GM23338 (cell line): ENCODE measurements at regions not wholly inside any gene's neighbourhood (a gene's known extent, or its start where the extent isn't known, plus 50 kb on each side); places are given as distances from the start of the nearest gene placed in this dataset.

ENCODE experiments used
- ATAC-seq: fragments of 200-7000 bp; cut with Tn5 transposase; 3 replicates; pipeline ENCODE4 v1.9.1; 2020
- DNase-seq: peaks from one replicate; pipeline ENCODE4 v3.0.0-alpha.2; 2015; ENCODE audit warnings: low spot score
- H2AFZ ChIP-seq: fragments of 200-600 bp; sonication (generic); 2 replicates; pipeline ENCODE4 v1.8.0; 2016; ENCODE audit warnings: antibody characterized with exemption, mild to moderate bottlenecking, moderate library complexity
- H3F3A ChIP-seq: fragments of 200-600 bp; sonication (generic); replicated peaks from 2 replicates; pipeline ENCODE4 v1.8.0; 2017; ENCODE audit warnings: antibody characterized with exemption, mixed run types, low read depth
- H3K27ac ChIP-seq: fragments of 200-600 bp; sonication (generic); 2 replicates; pipeline ENCODE4 v1.6.1; 2016; ENCODE audit warnings: low read depth
- H3K27me3 ChIP-seq: fragments of 200-600 bp; sonication (generic); 2 replicates; pipeline ENCODE4 v1.8.0; 2016; ENCODE audit warnings: mild to moderate bottlenecking, mixed run types, moderate library complexity; ENCODE audit not compliant: insufficient read depth
- H3K36me3 ChIP-seq: fragments of 200-600 bp; sonication (generic); 2 replicates; pipeline ENCODE4 v1.8.0; 2016; ENCODE audit warnings: mild to moderate bottlenecking; ENCODE audit not compliant: insufficient read depth
- H3K4me1 ChIP-seq: fragments of 200-600 bp; sonication (generic); 2 replicates; pipeline ENCODE4 v1.8.0; 2016; ENCODE audit warnings: mild to moderate bottlenecking, moderate library complexity; ENCODE audit not compliant: insufficient read depth
- H3K4me2 ChIP-seq: fragments of 200-600 bp; sonication (generic); 2 replicates; pipeline ENCODE4 v1.7.1; 2017; ENCODE audit warnings: mixed run types
- H3K4me3 ChIP-seq: fragments of 200-600 bp; sonication (generic); 2 replicates; pipeline ENCODE4 v1.6.1; 2016; ENCODE audit warnings: mixed run types
- H3K79me2 ChIP-seq: fragments of 200-600 bp; sonication (generic); replicated peaks from 2 replicates; pipeline ENCODE4 v1.8.0; 2017; ENCODE audit warnings: mild to moderate bottlenecking; ENCODE audit not compliant: insufficient read depth
- H3K9me2 ChIP-seq: fragments of 200-600 bp; sonication (generic); 2 replicates; pipeline ENCODE4 v1.8.0; 2017; ENCODE audit not compliant: insufficient read depth
- H4K20me1 ChIP-seq: fragments of 200-600 bp; sonication (generic); replicated peaks from 2 replicates; pipeline ENCODE4 v1.8.0; 2017; ENCODE audit warnings: mild to moderate bottlenecking; ENCODE audit not compliant: insufficient read depth
- H3K27ac Mint-ChIP-seq: 2 replicates; pipeline ENCODE4 v1.8.0; 2020; ENCODE audit warnings: inconsistent platforms, mild to moderate bottlenecking, moderate library complexity, mixed read lengths
- H3K27me3 Mint-ChIP-seq: 3 replicates; pipeline ENCODE4 v1.8.0; 2022; ENCODE audit warnings: low read depth, mild to moderate bottlenecking, moderate library complexity, mixed read lengths, inconsistent platforms; ENCODE audit not compliant: insufficient read depth, poor library complexity
- H3K36me3 Mint-ChIP-seq: 3 replicates; pipeline ENCODE4 v1.8.0; 2021; ENCODE audit warnings: low read depth, mild to moderate bottlenecking, inconsistent platforms, moderate library complexity, mixed read lengths
- H3K4me1 Mint-ChIP-seq: 3 replicates; pipeline ENCODE4 v1.8.0; 2020; ENCODE audit warnings: mild to moderate bottlenecking, inconsistent platforms, mixed read lengths
- H3K4me3 Mint-ChIP-seq: 3 replicates; pipeline ENCODE4 v1.8.0; 2021; ENCODE audit warnings: moderate library complexity, mild to moderate bottlenecking, inconsistent platforms, mixed read lengths
- H3K9me3 Mint-ChIP-seq: 3 replicates; pipeline ENCODE4 v1.8.0; 2020; ENCODE audit warnings: moderate library complexity, mild to moderate bottlenecking, inconsistent platforms, mixed read lengths
- CREB1 ChIP-seq: fragments of 250-450 bp; sonication (Bioruptor Pico); IDR thresholded peaks from 2 replicates; pipeline ENCODE4 v1.5.0; 2020; ENCODE audit warnings: low read depth, mild to moderate bottlenecking, moderate library complexity
- EZH2 ChIP-seq: fragments of 200-600 bp; sonication (generic); IDR thresholded peaks from one replicate; pipeline ENCODE4 v1.8.0; 2017; ENCODE audit warnings: antibody characterized with exemption, mild to moderate bottlenecking, low read depth; ENCODE audit not compliant: unreplicated experiment
- EZH2phosphoT487 ChIP-seq: fragments of 200-600 bp; sonication (generic); IDR thresholded peaks from one replicate; pipeline ENCODE4 v1.8.1; 2018; ENCODE audit warnings: antibody characterized with exemption; ENCODE audit not compliant: unreplicated experiment
- NANOG ChIP-seq: IDR thresholded peaks from 2 replicates; pipeline ENCODE4 v1.6.1; 2016; ENCODE audit warnings: antibody characterized with exemption, borderline replicate concordance
- POLR2AphosphoS5 ChIP-seq: IDR thresholded peaks from 2 replicates; pipeline ENCODE4 v1.6.1; 2016; ENCODE audit warnings: antibody characterized with exemption, low read depth
- ZNF114 ChIP-seq: fragments of 250-450 bp; sonication (Bioruptor Pico); IDR thresholded peaks from 2 replicates; pipeline ENCODE4 v1.5.0; 2020; ENCODE audit warnings: mild to moderate bottlenecking, moderate library complexity
- ZNF331 ChIP-seq: fragments of 250-450 bp; sonication (Bioruptor Pico); IDR thresholded peaks from 2 replicates; pipeline ENCODE4 v1.5.0; 2020; ENCODE audit warnings: low read depth, mild to moderate bottlenecking, moderate library complexity
- TF ChIP-seq, protein P1 (sequence below), 2 experiments: fragments of 200-600 bp in 1 of 2; sonication (generic) in 1 of 2; conservative IDR thresholded peaks; 2 replicates each; pipeline versions ENCODE4 v1.5.1 to v1.6.1; 2016 to 2017; ENCODE audit warnings: antibody characterized with exemption in 2 of 2, low read depth in 2 of 2, mild to moderate bottlenecking in 2 of 2, moderate library complexity in 1 of 2
- TF ChIP-seq, protein P2 (sequence below): IDR thresholded peaks from one replicate; pipeline ENCODE4 v1.6.1; 2018; ENCODE audit warnings: antibody characterized with exemption; ENCODE audit not compliant: unreplicated experiment
- TF ChIP-seq, protein P3 (sequence below): fragments of 250-450 bp; sonication (Bioruptor Pico); IDR thresholded peaks from 2 replicates; pipeline ENCODE4 v1.5.0; 2020; ENCODE audit warnings: mild to moderate bottlenecking, moderate library complexity

DNA sequence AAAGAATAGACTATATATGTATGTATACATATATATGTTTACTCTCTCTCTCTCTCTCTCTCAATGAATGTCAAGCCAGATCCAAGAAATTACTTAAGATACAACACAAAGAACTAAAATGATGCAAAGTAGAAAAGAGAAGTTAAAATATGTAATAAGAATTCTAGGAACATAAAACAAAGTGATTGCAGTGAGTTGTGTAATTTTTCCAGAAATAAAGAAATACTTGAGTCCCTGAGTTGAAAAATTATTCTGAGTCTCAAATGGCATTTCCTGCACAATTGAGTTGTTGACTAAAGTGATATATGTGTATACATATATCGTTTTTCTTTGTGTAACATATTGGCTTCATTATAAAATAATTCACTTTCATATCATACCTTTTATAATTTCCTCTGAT is 262.4 kb downstream of the INSIG2 start (continued):
- TF ChIP-seq, protein P1, sequence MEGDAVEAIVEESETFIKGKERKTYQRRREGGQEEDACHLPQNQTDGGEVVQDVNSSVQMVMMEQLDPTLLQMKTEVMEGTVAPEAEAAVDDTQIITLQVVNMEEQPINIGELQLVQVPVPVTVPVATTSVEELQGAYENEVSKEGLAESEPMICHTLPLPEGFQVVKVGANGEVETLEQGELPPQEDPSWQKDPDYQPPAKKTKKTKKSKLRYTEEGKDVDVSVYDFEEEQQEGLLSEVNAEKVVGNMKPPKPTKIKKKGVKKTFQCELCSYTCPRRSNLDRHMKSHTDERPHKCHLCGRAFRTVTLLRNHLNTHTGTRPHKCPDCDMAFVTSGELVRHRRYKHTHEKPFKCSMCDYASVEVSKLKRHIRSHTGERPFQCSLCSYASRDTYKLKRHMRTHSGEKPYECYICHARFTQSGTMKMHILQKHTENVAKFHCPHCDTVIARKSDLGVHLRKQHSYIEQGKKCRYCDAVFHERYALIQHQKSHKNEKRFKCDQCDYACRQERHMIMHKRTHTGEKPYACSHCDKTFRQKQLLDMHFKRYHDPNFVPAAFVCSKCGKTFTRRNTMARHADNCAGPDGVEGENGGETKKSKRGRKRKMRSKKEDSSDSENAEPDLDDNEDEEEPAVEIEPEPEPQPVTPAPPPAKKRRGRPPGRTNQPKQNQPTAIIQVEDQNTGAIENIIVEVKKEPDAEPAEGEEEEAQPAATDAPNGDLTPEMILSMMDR (conservative IDR thresholded peaks at IDR 0.05; ENCODE audit: low read depth in 2 of 2) = no peak
- TF ChIP-seq POLR2AphosphoS5 = no peak
- TF ChIP-seq CREB1 (CRISPR knock-in tag) = no peak
- no peak for TF ChIP-seq ZNF331 (CRISPR knock-in tag)
- TF ChIP-seq ZNF114 = no peak
- TF ChIP-seq NANOG = no peak

DNA sequence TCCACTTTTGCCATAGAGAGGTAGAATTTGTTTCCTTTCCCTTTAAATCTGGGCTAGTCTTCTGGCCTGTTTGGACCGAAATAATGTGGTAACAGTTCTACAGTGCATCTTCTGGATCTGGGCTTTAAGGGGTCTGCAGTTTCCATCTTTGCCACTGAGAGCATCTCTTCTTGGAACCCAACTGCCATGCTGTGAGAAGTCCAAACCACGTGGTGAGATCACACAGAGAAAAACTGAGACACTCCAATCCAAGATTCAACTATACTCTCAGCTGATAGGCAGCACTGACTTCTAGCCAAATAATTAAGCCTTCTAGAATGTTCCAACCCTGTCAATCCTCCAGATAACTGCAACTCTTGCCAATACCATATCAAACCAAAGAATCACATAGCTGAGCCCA is 261.1 kb downstream of the INSIG2 start:
- DNase-seq (no peak), ATAC-seq (no peak)
- H4K20me1 ChIP-seq = no peaks in the 10 kb centered on the region
- H3K4me3 Mint-ChIP-seq = no peak overlapping the region
- H3F3A ChIP-seq = no peaks in the 10 kb centered on the region
- H3K4me1 Mint-ChIP-seq = peaks cover 13% of the 10 kb centered on the region
- no peaks in the 10 kb centered on the region for H3K79me2 ChIP-seq
- peaks cover 32% of the 10 kb centered on the region for H3K4me1 ChIP-seq
- H3K9me3 Mint-ChIP-seq = peaks cover 4% of the 10 kb centered on the region; the same call in 1 of the 3 replicates
- no peaks in the 10 kb centered on the region for H3K27me3 ChIP-seq
- H3K36me3 Mint-ChIP-seq = no peaks in the 10 kb centered on the region; the same call in 1 of the 3 replicates
- H3K27ac ChIP-seq = no peak overlapping the region
- H2AFZ ChIP-seq = no peak overlapping the region
- H3K27ac Mint-ChIP-seq = no peak overlapping the region
- TF ChIP-seq, protein P2, sequence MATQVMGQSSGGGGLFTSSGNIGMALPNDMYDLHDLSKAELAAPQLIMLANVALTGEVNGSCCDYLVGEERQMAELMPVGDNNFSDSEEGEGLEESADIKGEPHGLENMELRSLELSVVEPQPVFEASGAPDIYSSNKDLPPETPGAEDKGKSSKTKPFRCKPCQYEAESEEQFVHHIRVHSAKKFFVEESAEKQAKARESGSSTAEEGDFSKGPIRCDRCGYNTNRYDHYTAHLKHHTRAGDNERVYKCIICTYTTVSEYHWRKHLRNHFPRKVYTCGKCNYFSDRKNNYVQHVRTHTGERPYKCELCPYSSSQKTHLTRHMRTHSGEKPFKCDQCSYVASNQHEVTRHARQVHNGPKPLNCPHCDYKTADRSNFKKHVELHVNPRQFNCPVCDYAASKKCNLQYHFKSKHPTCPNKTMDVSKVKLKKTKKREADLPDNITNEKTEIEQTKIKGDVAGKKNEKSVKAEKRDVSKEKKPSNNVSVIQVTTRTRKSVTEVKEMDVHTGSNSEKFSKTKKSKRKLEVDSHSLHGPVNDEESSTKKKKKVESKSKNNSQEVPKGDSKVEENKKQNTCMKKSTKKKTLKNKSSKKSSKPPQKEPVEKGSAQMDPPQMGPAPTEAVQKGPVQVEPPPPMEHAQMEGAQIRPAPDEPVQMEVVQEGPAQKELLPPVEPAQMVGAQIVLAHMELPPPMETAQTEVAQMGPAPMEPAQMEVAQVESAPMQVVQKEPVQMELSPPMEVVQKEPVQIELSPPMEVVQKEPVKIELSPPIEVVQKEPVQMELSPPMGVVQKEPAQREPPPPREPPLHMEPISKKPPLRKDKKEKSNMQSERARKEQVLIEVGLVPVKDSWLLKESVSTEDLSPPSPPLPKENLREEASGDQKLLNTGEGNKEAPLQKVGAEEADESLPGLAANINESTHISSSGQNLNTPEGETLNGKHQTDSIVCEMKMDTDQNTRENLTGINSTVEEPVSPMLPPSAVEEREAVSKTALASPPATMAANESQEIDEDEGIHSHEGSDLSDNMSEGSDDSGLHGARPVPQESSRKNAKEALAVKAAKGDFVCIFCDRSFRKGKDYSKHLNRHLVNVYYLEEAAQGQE = no peak
- TF ChIP-seq EZH2 = no peak
- TF ChIP-seq EZH2phosphoT487 = no peak
- TF ChIP-seq, protein P3, sequence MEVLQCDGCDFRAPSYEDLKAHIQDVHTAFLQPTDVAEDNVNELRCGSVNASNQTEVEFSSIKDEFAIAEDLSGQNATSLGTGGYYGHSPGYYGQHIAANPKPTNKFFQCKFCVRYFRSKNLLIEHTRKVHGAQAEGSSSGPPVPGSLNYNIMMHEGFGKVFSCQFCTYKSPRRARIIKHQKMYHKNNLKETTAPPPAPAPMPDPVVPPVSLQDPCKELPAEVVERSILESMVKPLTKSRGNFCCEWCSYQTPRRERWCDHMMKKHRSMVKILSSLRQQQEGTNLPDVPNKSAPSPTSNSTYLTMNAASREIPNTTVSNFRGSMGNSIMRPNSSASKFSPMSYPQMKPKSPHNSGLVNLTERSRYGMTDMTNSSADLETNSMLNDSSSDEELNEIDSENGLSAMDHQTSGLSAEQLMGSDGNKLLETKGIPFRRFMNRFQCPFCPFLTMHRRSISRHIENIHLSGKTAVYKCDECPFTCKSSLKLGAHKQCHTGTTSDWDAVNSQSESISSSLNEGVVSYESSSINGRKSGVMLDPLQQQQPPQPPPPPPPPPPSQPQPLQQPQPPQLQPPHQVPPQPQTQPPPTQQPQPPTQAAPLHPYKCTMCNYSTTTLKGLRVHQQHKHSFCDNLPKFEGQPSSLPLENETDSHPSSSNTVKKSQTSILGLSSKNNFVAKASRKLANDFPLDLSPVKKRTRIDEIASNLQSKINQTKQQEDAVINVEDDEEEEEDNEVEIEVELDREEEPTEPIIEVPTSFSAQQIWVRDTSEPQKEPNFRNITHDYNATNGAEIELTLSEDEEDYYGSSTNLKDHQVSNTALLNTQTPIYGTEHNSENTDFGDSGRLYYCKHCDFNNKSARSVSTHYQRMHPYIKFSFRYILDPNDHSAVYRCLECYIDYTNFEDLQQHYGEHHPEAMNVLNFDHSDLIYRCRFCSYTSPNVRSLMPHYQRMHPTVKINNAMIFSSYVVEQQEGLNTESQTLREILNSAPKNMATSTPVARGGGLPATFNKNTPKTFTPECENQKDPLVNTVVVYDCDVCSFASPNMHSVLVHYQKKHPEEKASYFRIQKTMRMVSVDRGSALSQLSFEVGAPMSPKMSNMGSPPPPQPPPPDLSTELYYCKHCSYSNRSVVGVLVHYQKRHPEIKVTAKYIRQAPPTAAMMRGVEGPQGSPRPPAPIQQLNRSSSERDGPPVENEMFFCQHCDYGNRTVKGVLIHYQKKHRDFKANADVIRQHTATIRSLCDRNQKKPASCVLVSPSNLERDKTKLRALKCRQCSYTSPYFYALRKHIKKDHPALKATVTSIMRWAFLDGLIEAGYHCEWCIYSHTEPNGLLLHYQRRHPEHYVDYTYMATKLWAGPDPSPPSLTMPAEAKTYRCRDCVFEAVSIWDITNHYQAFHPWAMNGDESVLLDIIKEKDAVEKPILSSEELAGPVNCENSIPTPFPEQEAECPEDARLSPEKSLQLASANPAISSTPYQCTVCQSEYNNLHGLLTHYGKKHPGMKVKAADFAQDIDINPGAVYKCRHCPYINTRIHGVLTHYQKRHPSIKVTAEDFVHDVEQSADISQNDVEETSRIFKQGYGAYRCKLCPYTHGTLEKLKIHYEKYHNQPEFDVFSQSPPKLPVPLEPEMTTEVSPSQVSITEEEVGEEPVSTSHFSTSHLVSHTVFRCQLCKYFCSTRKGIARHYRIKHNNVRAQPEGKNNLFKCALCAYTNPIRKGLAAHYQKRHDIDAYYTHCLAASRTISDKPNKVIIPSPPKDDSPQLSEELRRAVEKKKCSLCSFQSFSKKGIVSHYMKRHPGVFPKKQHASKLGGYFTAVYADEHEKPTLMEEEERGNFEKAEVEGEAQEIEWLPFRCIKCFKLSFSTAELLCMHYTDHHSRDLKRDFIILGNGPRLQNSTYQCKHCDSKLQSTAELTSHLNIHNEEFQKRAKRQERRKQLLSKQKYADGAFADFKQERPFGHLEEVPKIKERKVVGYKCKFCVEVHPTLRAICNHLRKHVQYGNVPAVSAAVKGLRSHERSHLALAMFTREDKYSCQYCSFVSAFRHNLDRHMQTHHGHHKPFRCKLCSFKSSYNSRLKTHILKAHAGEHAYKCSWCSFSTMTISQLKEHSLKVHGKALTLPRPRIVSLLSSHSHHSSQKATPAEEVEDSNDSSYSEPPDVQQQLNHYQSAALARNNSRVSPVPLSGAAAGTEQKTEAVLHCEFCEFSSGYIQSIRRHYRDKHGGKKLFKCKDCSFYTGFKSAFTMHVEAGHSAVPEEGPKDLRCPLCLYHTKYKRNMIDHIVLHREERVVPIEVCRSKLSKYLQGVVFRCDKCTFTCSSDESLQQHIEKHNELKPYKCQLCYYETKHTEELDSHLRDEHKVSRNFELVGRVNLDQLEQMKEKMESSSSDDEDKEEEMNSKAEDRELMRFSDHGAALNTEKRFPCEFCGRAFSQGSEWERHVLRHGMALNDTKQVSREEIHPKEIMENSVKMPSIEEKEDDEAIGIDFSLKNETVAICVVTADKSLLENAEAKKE (CRISPR knock-in tag) = no peak
- no peak overlapping the region for H3K4me3 ChIP-seq
- peaks cover 2% of the 10 kb centered on the region for H3K27me3 Mint-ChIP-seq
- no peak overlapping the region for H3K4me2 ChIP-seq
- no peaks in the 10 kb centered on the region for H3K9me2 ChIP-seq
- H3K36me3 ChIP-seq = no peaks in the 10 kb centered on the region
